HG03565 (cell line): ENCODE measurements at regions not wholly inside any gene's neighbourhood (a gene's known extent, or its start where the extent isn't known, plus 50 kb on each side); places are given as distances from the start of the nearest gene placed in this dataset.

ENCODE experiments used
- ATAC-seq: cut with Tn5 transposase; IDR thresholded peaks from one replicate; pipeline ENCODE4 v1.9.1; 2021; ENCODE audit warnings: mild to moderate bottlenecking, moderate library complexity; ENCODE audit not compliant: unreplicated experiment

DNA sequence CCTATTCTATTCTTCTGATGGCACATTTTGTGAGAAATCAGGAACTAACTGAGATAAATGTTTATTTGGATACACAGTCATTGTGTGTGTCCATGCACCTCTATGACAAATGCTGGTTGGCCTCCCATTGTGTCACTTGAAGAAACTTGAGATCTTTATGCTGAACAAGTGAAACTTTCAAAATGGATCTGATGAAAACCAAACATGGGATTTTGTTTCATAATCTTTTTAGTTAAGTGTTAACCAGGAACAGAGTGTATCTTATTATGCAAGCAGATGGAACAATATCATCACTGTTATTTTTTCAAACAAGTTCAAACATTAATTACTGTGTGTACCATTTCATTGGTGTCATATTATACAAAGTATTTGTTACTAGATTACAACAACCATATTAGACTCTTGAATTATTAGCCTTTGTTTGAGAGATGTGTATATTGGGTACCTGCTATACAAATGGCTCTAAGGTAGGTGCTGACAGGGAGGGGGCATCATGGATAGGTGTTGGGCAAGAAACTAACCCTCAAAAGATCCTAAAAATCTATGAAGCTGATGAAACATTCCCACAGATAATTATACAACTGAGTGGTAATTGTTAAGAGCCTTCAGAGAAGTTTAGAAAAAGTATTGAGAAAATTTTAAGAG lies 159.8 kb downstream of the PALM2AKAP2 start:
- ATAC-seq = no peak

- ATAC-seq = no peak
These were observed 160.6 kb downstream of the PALM2AKAP2 start for GRCh38 chr9:109940561-109940960.

GRCh38 chr9:109941771-109942170 lies 161.8 kb downstream of the PALM2AKAP2 start:
- ATAC-seq = no peak

DNA sequence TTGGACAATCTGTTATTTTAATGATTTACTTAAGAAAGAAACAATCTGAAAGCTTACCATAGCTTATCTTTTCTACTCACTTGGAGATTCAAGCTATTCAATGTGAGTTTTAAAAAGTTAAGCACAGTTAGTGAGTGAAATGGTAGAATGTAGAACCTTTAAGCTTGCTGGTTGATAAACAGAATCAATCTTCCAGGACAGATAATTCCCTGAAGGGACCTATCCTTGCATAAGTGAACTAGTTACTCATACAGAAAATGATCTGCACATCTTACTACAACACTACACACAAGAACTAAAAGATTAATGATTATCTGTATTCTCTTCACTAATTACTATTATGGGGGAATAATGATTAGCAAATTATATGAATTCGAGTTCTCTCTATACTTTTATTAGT lies 165.6 kb downstream of the PALM2AKAP2 start:
- ATAC-seq = no peak

- ATAC-seq = no peak
These were observed 168.5 kb downstream of the PALM2AKAP2 start for GRCh38 chr9:109948453-109948852.

DNA sequence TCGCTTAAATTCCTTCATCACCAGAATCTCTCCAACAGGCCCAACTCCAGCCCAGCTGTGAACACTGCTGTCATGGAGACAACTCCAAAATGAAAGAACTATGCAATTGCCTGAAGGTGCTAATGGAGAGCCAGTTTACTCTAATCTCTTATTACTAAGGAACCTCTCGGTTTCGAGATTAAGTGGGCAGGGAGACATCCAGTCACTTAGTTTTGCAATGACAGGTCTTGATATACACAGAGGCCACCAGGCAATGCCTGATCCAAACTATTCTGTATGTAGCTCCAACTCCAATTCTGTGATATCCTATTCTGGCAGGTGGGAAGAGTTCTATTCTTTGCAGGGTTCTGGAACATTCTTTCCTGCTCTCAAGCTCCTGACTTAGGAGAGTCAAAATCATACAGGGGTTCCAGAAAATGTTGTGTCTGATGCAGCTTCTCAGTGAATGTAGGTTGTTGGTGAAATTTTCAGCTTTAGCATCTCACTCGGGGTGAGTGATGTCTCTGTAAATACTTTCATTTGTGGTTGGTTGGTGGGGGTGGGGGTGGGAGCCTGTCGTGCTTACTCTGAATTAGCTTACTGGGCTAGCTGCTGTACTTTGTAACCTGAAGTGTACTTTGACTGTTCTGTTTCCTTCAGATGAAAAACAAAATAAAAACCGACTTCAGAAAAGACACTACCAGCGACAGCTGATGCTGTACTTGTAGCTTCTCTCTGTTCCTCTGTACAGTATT lies 170.9 kb downstream of the PALM2AKAP2 start:
- peak; percentile 85 for ATAC-seq

- ATAC-seq = no peak
These were observed 173.3 kb downstream of the PALM2AKAP2 start for GRCh38 chr9:109953300-109953699.

DNA sequence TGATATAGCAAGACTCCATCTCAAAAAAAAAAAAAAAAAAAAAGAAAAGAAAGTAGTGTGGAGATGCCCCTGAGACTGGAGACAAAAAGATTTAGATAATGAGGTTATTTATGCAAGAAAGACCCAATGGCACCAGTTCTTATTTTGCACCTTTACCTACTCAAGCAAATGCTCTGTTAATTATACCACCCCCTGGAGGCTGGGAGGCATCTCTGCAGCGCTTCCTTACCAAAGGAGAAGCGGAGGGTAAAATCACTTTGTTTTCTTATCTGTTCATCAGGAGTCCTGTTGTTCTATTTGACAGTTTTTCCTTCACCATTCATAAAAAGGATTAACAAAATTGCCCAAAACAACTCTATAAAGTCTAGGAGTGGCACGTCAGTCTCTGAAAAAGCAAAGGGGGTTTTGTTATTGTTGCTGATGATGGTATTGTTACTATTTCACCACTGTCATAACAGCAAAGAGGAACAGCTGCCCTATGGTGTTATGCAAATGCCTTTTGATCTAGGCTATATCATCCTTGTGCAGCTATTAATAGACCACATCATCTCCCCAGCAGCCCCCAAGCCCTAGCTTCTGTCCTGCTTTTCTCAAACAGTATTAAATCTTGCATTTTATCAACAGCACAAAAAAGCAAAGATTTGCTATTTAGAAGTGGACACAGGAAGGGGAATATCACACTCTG lies 174.0 kb downstream of the PALM2AKAP2 start:
- no peak for ATAC-seq

DNA sequence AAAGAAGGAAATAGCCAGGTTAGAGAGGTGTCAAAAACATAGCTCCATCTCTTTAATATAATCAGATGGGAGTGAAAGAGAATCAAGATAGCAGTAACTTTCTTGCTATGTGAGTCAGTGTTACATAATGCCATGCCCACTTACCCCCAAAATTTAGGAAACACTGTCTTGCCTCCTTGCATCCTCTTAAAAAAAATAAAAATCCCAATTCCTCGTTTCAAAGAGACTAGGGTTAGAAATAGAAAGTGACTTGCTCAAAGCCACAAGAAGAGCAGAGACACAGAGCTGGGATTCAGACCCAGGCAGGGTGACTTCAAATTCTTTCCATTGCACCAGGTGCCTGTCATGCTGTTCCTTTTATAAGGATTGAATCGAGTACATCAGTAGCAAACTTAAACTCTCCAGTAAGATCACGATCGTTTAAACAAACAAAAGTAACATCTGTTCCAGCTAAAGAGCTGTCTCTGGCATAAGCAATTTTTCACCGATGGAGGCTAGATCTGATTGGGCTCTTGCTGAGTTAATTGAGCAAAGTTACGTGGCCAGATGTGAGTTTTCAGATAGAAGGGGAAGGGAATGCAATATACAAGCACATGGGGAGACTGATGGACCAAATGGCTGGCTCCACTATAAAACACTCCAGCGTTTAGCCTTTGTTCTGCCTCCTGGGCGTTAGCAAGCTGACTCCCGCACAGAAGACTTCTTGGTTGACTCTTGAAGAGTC lies 176.9 kb downstream of the PALM2AKAP2 start:
- ATAC-seq = no peak

DNA sequence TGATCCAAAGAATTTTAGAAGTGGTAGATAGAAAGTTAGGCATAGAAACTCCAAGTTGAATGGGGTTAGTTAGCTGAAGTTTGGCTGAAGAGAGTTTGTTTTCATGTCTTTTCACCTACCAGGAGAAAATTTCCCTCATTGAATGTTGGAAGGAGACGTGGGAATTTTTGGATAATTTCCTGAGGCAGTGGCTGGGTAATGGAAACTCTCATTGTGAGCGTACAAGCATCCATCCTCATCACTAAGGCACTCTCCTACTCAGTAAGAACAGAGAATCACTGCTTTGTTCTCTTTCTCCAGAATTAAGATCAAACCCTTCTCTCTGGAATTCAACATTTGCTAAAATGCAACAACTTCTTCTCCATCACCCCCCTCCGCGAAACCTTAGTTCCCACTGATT lies 179.7 kb downstream of the PALM2AKAP2 start:
- ATAC-seq = no peak

- no peak for ATAC-seq
These were observed 181.6 kb downstream of the PALM2AKAP2 start for GRCh38 chr9:109961626-109962025.

GRCh38 chr9:109962215-109962614 lies 182.2 kb downstream of the PALM2AKAP2 start:
- ATAC-seq = no peak

DNA sequence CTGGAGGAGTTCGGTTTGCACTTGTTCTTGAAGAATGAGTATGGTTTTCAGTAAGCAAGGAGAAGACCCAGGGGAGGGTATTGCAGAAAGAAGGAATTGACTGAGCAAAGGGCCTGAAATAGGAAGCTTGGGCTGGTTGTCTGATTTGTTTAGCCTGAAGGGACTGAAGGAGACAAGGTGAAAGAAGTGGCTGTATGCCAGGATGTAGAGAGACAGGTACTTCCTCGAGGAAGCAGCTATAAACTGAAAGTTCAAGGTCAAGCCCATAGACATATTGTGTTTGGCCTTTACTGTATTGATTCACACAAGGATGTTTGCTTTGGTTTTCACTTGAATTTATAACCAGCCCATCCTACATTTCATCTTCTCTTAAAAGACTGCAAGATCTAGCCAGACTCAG lies 183.1 kb downstream of the PALM2AKAP2 start:
- no peak for ATAC-seq

DNA sequence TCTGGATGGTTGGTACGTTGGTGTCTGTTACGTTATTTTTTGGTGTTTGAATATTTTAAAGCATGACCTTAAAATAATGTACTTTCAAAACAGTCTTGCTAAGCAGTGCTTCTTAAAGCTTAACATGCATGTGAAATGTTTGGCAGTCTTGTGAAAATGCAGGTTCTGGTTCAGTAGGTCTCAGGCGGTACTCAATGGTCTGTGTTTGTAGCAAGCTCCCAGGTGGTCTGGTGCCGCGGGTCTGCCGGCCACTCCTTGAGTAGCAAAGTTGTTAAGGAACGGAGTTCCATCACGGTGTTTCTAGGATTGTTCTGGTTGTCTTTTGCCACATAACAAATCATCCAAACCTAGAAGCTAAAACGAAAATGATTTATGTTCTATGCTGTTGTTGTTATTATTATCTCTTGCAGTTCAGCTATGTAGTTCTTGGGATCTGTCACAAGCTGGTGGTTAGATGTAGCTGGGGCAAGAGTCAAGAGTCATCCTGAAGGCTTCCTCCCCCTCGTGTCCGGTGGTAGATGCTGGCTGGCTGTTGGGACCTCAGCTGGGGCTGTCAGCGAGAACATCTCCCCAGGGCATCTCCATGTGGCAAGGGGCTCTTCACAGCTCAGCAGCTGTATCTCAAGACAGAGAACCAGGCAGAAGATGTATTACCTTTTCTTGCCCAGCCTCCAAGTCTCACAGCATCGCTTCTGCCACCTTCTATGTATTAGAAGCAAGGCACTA lies 186.8 kb downstream of the PALM2AKAP2 start:
- peak; percentile 21 for ATAC-seq

DNA sequence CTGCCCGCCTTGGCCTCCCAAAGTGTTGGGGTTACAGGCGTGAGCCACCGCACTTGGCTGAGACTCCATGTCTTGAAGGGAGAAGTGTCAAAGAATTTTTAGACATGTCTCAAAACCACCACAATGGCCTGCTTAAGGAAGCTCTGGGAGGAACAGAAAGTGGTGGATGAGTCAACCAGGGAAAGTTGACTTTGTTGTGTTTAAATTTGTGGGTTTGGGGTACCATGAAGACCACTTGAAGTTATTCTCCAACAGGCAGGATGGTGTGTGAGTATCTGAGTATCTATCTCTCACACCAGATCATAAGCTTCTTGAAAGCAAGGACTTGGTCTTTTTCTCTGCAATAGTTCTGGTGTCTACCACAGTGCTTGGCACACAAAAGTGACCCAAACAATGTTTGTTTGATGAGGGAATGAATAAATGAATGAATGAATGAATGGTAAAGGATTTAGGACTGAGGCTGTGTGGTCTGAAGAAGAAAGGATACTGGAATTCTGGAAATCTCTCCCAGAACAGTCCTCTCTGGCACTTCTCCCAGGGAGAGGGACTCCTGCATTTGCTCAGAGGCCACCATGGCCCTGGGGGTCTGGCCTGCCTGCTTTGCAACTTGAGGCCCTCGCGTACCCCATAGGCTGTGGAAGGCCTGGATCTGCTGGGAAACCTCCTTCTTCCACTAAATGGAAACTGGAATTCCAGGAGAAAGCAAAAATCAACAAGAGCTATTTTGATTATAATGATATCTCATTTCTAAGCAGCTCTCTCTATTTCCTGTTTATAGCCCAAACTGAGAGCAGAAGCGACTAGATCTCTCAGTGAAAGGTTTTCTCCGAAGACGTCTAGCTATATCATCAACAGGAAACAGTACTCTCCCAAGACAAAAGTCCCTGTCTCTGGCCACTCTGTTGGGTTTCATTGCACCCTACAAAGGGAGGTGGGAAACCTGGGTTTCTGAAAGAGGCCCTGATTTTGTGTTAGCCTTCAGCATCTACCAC lies 187.9 kb downstream of the PALM2AKAP2 start:
- peak; percentile 31 for ATAC-seq

DNA sequence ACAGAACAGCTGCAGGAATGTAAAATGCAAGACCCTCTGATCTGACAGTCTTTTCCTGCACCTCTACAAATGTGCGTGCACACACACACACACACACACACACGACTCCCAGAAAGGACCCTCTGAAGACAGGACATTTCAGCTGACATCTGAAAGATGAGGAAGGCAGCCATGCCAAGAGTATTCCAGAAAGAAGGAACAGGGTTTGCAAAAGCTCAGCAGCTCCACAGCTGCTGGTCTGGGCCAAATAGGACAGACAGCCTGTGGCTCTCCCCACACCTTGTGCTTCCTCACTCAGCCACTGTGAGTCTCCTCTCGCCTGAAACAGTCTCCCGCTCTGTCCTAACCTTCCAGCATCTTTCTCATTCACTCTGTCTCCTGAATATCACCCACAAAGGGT lies 189.0 kb downstream of the PALM2AKAP2 start:
- ATAC-seq = no peak

DNA sequence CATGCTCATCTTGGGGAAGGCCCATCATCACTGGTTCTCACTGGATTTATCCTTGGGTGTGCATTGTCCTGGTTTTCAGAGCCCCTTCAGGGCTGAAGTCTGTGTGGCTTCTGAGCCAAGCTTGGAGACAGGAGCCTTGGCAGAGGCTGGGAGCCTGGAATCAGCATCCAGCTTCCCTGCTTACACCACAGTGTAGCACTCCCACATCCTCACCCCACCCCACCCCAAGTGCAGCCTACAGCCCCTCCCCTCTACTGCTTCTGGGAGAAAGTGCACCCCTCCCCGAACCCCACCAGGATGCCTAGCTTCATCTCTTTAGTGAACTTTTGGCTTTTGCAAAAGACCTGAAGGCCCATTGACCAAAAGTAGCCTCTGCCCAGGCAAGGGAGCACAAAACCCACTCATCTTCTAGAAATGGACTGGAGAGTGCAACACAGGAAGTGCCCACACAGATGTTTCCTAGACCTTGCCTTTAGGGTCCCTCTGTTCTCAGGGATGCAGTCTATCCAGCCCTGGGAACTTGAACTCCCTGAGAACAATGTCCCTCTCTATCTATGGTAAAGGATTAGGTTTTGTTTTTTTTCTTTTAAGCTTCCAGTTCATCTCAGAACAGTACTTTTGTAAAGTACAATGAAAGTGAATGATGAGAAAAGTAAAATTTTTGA lies 189.7 kb downstream of the PALM2AKAP2 start:
- no peak for ATAC-seq

DNA sequence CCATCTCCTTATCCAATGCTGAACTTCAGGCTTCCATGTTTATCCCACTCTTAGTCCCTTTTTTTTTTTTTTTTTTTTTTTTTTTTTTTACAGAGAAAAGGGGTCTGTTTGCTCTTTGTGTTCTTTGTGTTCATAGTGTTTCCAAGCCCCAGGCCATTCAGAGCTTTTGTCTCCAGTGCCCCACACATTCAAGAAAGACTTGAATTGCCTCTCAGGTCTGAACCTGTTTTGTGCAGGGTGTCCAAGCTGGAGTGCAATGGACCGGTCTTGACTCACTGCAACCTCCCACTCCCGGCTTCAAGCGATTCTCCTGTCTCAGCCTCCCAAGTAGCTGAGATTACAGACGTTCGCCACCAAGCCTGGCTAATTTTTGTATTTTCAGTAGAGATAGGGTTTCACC lies 191.2 kb downstream of the PALM2AKAP2 start:
- ATAC-seq = no peak
